ENCODE measurements at regions not wholly inside any gene's neighbourhood (a gene's known extent, or its start where the extent isn't known, plus 50 kb on each side); places are given as distances from the start of the nearest gene placed in this dataset.

- no peak for TF ChIP-seq POLR2AphosphoS5 (IDR thresholded peaks at IDR 0.05; ENCODE audit: borderline replicate concordance, low read depth, low read length)
- TF ChIP-seq EZH2 (IDR thresholded peaks at IDR 0.05), result no peak
- TF ChIP-seq FOXP2 (optimal IDR thresholded peaks at IDR 0.05; ENCODE audit: control extremely low read depth, extremely low read length, insufficient read depth), result no peak
Observed at GRCh38 chr4:138736362-138736761, 279.2 kb upstream of the NOCT start.
